ENCODE measurements at regions not wholly inside any gene's neighbourhood (a gene's known extent, or its start where the extent isn't known, plus 50 kb on each side); places are given as distances from the start of the nearest gene placed in this dataset.

- H3K36me3 ChIP-seq (ENCODE audit: control insufficient read depth in 2 of 2, insufficient read depth in 2 of 2, low read length in 1 of 2): no peaks in the 10 kb centered on the region
- H3K4me1 ChIP-seq (ENCODE audit: control insufficient read depth in 2 of 2, insufficient read depth in 2 of 2, low read length in 2 of 2): peaks cover 0 to 49% of the 10 kb centered on the region in 2 donors
- WGBS: 90% methylated on average over 25 of the region's 25 CpGs
- H3K27ac ChIP-seq (ENCODE audit: low read depth in 1 of 2, low read length in 1 of 2): no peak overlapping the region
- no peaks in the 10 kb centered on the region for H3K9me3 ChIP-seq (ENCODE audit: control insufficient read depth in 2 of 2, insufficient read depth in 1 of 2, low read length in 1 of 2)
- DNase-seq (ENCODE audit: low read depth in 6 of 9, low spot score in 9 of 9): no peak
- H3K4me3 ChIP-seq (ENCODE audit: low read length in 2 of 2): no peak overlapping the region
- H3K27me3 ChIP-seq (ENCODE audit: control insufficient read depth in 2 of 2, insufficient read depth in 1 of 2, low read length in 1 of 2): peaks cover 0 to 11% of the 10 kb centered on the region in 2 donors
Measured at GRCh38 chr10:5587151-5588079, 62.7 kb downstream of the CALML3 start.

- no peak for DNase-seq (ENCODE audit: low read depth in 6 of 9, low spot score in 9 of 9)
- Histone ChIP-seq H3K4me1 (ENCODE audit: control insufficient read depth in 2 of 2, insufficient read depth in 2 of 2, low read length in 2 of 2) (peaks cover 0 to 46% of the 10 kb centered on the region in 2 donors), H3K27me3 (ENCODE audit: control insufficient read depth in 2 of 2, insufficient read depth in 1 of 2, low read length in 1 of 2) (peaks cover 0 to 9% of the 10 kb centered on the region in 2 donors), H3K36me3 (ENCODE audit: control insufficient read depth in 2 of 2, insufficient read depth in 2 of 2, low read length in 1 of 2) (no peaks in the 10 kb centered on the region), H3K4me3 (ENCODE audit: low read length in 2 of 2) (no peak overlapping the region), H3K27ac (ENCODE audit: low read depth in 1 of 2, low read length in 1 of 2) (no peak overlapping the region), H3K9me3 (ENCODE audit: control insufficient read depth in 2 of 2, insufficient read depth in 1 of 2, low read length in 1 of 2) (no peaks in the 10 kb centered on the region)
- WGBS: 98% methylated on average over 6 of the region's 6 CpGs
Measured at GRCh38 chr10:5588080-5588453, 63.3 kb downstream of the CALML3 start.

- DNase-seq (ENCODE audit: low read depth in 6 of 9, low spot score in 9 of 9): no peak
- Histone ChIP-seq H3K36me3 (ENCODE audit: control insufficient read depth in 2 of 2, insufficient read depth in 2 of 2, low read length in 1 of 2) (no peaks in the 10 kb centered on the region), H3K27ac (ENCODE audit: low read depth in 1 of 2, low read length in 1 of 2) (no peak overlapping the region), H3K9me3 (ENCODE audit: control insufficient read depth in 2 of 2, insufficient read depth in 1 of 2, low read length in 1 of 2) (no peaks in the 10 kb centered on the region), H3K4me3 (ENCODE audit: low read length in 2 of 2) (no peak overlapping the region), H3K27me3 (ENCODE audit: control insufficient read depth in 2 of 2, insufficient read depth in 1 of 2, low read length in 1 of 2) (peaks cover 0 to 4% of the 10 kb centered on the region in 2 donors), H3K4me1 (ENCODE audit: control insufficient read depth in 2 of 2, insufficient read depth in 2 of 2, low read length in 2 of 2) (peaks cover 0 to 41% of the 10 kb centered on the region in 2 donors)
- 94% methylated on average over 5 of the region's 5 CpGs for WGBS
Measured at GRCh38 chr10:5588603-5589002, 63.8 kb downstream of the CALML3 start.
